Activated CD4-positive, alpha-beta T cell treated with anti-CD3 and anti-CD28 coated beads, Interleukin-10, Interleukin-2, amounts not matched to agents 100 ng/mL and 50 ng/mL, durations not matched to agents 16 hours and 8 hours (primary cell): ENCODE measurements at regions not wholly inside any gene's neighbourhood (a gene's known extent, or its start where the extent isn't known, plus 50 kb on each side); places are given as distances from the start of the nearest gene placed in this dataset.
"Not testable (repeated sequence)": the region's sequence is repeated elsewhere in the genome, so short reads cannot be mapped to it uniquely, and the experiment has no call there.

ENCODE experiments used
- DNase-seq: peaks from one replicate; pipeline ENCODE4 v3.0.0-alpha.2; 2020

DNA sequence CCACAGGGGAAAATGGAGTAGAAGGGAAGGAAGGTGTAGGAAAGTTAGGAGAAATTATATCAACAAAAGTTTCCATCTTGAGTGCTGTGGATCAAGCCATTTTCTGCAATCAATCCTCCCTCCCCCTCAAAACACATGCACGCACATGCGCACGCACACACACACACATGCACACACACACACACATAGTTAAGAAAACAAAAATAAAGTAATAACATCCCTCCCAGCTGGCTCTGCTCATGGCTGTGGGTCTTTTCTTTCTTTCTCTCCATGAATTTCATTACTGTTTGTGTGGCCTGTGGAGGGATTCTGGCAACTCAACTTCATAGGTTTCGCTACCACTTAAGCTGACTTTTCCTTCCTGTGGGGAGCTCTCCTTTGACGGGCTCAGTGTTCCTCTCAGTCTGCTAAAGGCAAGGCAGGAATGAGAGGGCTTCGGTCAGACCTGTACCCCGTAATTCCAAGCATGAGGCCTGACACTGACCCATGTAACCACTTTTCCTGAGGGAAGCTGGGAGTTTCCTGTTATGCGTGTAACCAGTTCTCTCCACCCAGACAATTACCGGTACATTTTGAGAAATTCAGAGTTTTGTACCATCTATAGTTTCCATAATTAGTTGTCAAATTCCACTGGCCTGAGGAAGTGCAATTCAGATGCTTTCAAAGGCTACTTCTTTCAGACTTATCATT is 79.8 kb downstream of the ZNF92 start:
- DNase-seq: no peak

DNA sequence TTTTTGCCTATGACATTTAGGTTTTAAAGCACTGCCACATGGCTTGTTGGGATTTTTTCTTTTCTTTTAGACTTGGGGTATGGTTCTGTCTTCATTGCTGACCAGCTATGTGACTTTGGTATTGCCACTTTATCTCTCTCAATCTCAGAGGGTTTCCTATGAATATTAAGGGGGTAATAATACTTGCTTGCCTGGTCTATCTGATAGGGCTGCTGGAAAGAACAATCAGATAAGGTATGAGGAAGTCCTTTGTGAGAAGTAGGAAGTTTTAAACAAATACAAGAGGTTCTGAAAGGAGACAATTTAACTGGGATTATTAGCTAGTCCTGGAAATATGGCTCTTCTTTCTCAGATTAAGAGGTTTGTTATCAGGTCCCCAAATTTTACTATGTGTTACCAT is 80.8 kb downstream of the ZNF92 start:
- no peak for DNase-seq

DNA sequence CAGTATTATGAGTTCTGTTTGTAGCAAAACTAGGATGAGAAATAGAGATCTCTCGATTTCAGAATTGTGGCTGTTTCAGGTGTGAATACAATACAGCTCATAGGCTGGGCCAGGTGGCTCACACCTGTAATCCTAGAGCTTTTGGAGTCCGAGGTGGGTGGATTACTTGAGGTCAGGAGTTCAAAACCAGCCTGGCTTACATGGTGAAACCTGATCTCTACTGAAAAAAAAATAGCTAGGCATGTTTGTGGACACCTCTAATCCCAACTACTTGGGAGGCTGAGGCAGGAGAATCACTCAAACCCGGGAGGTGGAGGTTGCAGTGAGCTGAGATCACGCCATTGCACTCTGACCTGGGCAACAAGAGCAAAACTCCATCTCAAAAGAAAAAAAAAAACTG is 81.4 kb downstream of the ZNF92 start:
- not testable (repeated sequence) for DNase-seq

DNA sequence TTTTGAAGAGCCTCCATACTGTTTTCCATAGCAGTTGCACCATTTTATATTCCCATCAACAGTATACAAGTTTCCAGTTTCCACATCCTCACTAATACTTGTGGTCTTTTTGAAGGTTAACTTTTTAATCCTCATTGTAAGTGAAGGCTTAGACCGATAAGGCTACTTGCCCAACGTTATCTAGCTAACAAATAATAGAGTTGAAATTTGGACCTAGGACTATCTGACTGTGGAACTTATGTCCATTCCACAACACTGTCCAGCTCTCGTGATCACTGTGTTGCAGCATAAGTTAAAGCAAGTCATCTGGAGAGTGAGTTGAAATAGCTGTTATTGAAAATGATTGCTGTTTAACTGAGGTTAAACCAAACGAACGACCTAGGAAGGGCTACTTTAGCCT is 84.0 kb downstream of the ZNF92 start:
- DNase-seq: no peak

DNA sequence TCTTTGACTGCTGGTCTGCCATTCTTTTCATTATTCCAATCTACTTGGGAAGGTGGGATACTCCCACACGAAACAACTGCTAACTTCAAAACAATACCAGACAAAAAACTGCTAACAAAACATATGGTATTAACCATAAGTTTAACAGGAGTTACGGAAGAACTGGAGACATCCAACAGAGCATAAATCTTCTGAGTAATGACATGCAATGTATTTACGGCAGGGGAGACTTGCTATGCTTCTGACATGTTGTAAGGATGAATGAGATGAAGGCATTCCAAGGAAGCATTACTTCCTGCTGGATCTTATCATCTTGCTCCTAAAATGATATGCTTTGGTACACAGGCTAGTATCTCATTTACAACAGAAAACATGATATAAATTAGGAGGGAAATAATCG is 85.8 kb downstream of the ZNF92 start:
- no peak for DNase-seq

DNA sequence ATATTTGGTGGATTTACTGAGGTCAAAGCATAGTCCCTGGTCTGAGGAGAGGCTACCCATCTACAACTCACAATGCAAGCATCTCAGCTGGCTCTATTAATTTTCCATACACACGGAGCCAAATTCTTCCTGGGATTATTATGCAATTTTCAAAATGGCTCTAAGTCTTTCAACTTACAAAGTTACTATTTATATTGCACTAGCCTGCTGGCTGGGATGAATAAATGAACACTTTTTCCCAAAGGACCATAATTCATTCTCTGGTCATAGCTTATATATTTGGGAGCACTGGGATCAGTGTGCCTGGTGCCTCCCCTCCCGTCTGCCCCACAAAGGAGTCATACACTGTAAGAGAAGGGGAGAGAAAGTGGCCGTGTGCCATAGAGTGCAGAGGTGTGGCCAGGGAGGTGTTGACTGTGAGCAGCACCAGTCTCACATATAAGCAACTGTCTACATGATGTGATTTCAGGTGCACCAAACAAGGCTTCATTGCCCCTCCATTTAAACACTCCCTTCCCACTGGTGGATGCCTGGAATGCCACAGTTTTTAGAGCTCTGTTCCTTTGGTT is 88.6 kb downstream of the ZNF92 start:
- DNase-seq: no peak

DNA sequence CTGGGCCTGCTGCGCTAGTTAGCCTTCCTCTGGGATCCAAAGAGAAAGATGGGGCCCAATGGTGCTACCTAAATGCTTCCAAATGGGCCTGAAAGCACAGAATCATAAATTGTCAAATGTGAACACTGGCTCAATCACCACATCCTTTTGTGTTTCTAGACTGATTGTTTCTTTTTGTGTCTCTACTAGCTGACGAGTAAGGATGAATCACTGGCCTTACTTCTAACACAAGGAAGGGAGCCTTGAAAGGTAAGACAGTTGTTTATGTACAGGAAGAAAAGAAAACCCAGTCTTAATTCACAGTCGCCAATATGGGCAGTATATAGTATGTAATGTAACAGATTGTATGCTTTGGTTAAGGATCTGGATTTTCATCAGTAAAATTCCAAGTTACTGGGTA is 89.5 kb downstream of the ZNF92 start:
- no peak for DNase-seq

DNA sequence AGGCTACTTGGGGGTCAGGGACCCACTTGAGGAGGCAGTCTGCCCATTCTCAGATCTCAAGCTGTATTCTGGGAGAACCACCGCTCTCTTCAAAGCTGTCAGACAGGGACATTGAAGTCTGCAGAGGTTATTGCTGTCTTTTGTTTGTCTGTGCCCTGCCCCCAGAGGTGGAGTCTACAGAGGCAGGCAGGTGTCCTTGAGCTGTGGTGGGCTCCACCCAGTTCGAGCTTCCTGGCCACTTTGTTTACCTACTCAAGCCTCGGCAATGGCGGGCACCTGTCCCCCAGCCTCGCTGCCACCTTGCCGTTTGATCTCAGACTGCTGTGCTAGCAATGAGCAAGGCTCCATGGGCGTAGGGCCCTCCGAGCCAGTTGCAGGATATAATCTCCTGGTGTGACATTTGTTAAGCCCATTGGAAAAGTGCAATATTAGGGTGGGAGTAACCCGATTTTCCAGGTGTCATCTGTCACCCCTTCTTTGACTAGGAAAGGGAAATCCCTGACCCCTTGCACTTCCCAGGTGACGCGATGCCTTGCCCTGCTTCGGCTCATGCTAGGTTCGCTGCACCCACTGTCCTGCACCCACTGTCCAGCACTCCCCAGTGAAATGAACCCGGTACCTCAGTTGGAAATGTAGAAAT is 96.4 kb downstream of the ZNF92 start:
- DNase-seq: not testable (repeated sequence)

DNA sequence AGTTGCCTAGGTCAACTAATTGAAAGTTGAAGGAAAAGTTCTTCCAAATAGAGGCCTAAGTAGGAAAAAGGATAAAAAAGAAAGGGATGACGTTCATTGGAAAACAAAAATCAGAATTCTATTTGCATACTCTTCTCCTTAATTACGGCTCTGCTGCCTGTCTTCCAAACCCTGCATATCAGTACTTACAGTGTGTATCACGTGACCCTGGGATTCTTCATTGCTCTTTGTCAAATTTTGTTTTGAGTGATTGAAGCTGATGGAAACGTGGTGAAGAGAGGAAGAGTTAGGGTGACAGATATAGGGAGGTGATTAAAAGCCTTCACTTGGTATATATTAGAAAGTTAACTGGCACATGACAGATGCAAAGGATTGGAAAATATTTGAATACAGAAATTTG is 97.9 kb downstream of the ZNF92 start:
- DNase-seq: no peak

DNA sequence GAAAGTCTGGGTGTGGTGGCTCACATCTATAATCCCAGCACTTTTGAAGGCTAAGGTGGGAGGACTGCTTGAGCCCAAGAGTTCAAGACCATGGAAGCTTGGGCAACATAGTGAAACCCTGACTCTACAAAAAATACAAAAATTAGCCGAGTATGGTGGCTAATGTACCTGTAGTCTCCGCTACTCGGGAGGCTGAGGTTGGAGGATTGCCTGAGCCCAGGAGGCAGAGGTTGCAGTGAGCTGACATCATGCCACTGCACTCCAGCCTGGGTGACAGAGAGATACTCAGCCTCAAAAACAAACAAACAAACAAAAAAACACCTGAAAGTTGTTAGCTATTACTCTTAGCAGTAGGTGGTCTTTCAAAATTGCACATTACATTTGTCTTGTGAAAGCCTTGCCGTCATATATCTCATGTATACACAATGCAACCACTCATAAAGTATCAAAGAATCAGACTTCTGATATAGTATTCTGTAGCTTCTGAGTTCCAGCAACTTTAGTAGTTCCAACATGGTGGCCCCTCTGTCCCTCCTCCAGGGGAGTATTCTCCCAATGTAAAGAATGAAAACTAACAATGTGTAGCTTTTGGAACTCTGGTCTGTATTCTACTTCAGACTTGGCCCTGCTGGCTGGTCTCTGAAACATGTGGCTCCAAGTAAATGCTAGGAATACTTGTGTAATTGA is 101.5 kb downstream of the ZNF92 start:
- DNase-seq: no peak

DNA sequence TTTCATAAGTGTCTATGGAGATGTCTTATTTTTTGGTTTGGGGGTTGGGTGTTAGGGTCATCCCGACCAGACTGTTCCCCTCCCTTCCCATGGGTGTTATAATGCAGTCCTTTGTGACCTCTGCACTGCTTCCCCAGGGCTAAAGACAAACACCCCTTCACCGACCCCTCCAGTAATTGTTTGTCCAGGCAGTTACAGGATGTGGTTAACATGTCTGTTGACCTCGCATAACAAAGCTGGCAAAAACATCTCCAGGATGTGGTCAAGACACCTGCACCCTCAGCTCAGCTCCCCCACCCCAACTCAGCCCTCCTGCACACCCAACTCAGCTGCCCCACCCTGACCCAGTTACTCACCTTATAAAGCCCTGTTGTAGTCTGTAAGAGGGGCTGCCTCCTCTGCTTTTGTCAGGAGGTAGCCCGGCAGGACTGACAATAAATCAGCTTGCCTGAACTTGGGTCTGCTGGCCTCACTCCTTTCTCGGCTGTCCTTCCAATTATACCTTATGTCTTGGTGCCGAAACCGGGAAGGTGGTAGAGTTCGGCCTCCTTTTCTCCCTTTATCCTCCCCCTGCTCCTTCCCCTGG is 102.2 kb downstream of the ZNF92 start:
- DNase-seq: peak; percentile 42

DNA sequence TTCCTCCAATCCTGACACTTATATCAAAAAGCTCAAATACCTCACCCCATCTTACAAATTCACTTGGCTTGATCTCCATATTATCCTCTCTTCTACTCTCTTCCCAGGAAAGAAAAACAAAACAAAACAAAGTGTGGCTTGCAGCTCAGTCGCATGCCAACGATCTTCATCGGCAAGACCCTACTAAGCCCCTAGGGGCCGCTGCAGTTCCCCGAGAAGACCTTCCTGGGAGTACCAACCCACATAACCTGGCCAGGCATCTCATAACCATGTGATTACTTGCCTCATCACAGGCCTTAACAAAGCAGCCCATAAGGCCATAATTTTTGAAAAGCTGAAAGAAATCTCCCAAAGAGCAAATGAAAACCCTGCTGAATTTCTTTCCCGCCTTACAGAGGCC is 103.7 kb downstream of the ZNF92 start:
- no peak for DNase-seq

DNA sequence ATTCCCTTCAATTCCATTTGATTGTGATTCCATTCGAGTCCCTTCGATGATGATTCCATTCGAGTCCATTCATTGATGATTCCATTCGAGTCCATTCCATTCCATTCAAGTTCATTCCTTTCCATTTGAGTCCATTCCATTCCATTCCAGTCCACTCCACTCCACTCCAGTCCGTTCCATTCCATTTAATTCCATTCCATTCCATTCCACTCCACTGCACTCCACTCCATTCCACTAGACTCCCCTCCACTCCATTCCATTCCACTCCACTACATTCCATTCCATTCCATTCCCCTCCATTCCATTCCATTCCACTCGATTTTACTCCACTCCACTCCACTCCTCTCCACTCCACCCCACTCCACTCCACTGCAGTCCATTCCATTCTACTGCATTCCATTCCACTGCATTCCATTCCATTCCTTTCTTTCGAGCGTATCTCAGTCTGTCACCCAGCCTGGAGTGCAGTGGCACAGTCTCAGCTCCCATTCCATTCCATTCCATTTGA is 115.7 kb downstream of the ZNF92 start:
- DNase-seq: no peak

DNA sequence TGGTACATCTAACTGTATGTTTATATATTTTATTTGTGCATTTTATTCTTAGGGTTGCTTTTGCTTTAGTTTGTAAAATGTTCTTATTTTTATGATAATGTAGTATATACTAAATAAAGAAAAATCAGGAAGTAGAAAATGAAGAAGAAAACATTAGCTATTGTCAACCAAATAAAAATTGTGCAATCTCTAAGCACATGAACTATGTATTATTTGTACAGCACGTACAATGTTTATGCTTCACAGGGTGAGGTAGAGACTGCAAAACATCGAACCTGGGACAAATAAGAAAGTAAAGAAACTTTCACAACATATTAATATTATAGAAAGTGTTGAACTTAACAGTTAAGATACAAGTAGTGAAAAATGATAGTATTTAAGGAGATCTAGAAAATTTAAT is 123.0 kb downstream of the ZNF92 start:
- DNase-seq: not testable (repeated sequence)

DNA sequence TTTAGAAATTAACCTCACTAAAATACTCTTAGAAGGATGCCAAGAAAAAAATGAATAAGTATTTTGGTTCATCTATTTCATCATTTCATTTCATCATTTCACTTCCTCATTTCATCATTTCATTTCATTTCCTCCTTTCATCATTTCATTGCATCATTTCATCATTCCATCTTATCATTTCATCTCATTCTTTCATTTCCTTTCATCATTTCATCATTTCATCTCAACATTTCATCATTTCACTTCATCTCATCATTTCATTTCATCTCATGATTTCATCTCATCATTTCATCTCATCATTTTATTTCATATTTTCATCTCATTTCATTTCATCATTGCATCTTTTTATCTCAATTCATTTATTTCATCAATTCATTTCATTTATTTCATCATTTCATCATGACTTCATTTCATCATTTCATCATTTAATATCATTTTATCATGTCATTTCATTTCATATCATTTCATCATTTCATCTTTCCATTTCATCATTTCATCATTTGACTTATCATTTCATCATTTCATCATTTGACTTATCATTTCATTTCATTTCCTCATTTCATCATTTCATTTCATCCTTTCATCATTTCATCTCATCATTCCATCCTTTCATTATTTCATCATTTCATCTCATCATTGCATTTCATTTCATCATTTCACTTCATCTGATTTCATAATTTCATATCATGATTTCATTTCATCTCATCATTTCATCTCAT is 129.9 kb downstream of the ZNF92 start:
- DNase-seq: no peak

DNA sequence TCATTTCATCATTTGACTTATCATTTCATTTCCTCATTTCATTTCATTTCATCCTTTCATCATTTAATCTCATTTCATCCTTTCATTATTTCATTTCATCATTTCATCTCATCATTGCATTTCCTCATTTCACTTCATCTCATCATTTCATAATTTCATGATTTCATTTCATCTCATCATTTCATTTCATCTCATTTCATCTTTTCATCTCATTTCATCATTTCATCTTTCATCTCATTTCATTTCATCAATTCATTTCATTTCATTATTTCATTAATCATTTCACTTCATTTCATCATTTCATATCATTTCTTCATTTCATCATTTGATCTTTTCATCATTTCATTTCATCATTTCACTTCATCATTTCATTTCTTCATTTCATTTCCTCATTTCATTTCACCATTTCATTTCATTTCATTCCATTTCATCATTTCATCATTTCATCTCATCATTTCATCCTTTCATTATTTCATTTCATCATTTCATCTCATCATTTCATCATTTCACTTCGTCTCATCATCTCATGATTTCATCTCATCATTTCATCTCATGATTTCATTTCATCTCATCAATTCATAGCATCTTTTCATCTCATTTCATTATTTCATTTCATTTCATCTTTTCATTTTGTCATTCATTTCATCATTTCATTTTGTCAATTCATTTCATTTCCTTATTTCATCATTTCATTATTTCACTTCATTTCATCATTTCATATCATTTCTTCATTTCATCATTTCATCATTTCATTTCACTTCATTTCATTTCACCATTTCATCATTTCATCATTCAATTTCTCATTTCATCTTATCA is 131.1 kb downstream of the ZNF92 start:
- not testable (repeated sequence) for DNase-seq

DNA sequence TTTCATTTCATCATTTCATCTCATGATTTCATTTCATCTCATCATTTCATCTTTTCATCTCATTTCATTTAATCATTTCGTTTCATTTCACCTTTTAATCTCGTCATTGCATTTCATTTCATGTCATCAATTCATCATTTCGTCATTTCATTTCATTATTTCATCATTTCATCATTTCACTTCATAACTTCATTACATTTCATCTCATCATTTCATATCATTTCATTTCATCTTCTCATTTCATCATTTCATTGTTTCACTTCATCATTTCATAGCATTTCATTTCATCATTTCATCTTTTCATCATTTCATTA is 131.6 kb downstream of the ZNF92 start:
- not testable (repeated sequence) for DNase-seq

DNA sequence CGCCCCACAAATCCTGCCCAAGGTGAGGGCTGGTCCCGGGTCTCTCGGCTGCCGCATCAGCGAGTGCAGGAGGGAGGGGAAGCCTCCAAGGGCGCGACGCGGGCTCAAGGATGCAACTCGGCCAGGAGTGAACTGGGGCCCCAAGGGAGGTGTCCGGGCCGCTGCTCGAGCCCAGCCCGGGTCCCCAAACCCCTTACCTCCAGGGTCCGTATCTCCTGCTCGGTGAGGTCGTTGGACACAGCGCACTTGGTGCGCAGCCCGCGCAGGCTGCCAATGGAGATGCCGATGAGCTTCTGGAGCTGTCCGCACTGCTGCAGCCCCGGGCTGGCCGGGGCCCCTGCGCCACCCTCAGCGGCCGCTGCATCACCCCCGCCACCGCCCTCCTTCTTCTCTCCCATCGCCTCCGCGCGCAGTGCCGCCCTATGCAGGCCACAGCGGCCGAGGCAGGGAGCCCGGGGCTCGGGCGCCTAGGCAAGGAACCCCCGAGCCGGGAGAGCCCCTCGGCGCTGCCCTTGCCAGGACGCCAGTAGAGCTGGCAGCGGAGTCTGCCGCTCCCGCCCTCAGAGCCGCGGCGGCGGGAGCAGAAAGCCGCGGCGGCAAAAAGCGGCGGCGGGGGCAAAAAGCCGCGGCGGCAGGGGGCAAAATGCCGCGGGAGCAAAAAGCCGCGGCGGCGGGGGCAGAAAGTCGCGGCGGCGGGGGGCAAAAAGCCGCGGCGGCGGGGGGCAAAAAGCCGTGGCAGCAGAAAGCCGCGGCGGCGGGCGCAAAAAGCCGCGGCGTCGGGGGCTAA is 135.1 kb downstream of the ZNF92 start:
- not testable (repeated sequence) for DNase-seq

DNA sequence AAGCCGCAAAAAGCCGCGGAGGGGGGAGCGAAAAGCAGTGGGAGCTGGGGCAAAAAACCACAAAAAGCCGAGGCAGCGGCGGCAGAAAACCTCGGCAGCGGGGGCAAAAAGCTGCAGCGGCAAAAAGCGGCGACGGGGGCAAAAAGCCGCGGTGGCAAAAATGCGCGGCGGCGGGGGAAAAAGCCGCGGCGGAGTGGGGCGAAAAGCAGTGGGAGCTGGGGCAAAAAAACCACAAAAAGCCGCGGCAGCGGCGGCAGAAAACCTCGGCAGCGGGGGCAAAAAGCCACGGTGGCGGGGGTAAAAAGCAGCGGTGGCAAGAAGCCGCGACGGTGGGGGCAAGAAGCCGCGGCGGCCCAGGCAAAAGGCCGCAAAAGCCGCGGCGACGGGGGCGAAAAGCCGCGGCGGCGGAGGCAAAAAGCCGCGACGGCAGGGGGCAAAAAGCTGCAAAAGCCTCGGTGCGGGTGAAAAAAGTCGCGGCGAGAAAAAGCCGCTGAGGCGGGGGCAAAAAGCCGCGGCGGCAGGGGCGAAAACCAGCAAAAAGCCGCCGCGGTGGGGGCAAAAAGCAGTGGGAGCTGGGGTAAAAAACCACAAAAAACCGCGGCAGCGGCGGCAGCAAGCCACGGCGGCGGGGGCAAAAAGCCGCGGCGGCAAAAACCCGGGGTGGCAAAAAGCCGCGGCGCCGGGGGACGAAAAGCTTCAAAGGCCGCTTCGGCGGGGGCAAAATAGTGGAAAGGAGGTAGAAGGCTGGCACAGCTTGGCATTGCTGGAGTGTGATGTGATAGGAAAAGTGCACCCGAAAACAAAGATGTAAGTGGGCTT is 135.9 kb downstream of the ZNF92 start:
- no peak for DNase-seq

DNA sequence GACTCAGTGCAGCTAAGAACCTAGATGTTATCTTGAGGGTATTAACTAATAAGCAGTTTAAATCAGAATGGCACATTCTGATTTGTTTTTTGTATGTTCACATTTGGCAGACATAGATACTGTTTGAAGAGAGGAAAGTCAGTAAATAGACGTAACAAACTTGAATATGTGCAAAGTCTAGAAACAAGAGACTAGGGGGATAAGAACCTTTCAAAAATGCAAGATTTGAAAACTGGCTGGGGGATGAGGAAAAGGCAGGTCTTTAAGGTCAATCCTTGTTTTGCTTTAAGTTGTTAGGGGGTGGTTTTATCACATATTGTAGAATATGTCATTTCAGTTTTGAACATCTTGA is 136.5 kb downstream of the ZNF92 start:
- not testable (repeated sequence) for DNase-seq
